GM12878 (cell line): ENCODE measurements at regions not wholly inside any gene's neighbourhood (a gene's known extent, or its start where the extent isn't known, plus 50 kb on each side); places are given as distances from the start of the nearest gene placed in this dataset.

ENCODE experiments used
- ATAC-seq: fragments of 200-7000 bp; cut with Tn5 transposase; 3 replicates; pipeline ENCODE4 v1.9.1; 2020; ENCODE audit warnings: mild to moderate bottlenecking, moderate library complexity
- BruUV-seq: library from RNA; stranded (reverse); fragments of 400-500 nt; replicated peaks from 2 replicates; lab custom pipeline; 2021; lab: Mats Ljungman, UMichigan
- CTCF ChIA-PET: fragments of 300-600 bp; sonication (Branson Sonifier 250); formaldehyde crosslinking; extraction: SDS; loops from one replicate; lab custom pipeline; 2021; ENCODE audit warnings: inconsistent platforms; lab: Yijun Ruan, JAX
- POLR2A ChIA-PET: fragments of 350-600 bp; formaldehyde crosslinking; extraction: SDS; loops from one replicate; lab custom pipeline; 2021; ENCODE audit warnings: inconsistent platforms; lab: Charles Lee
- RAD21 ChIA-PET: fragments of 300-600 bp; sonication (Branson Sonifier 250); formaldehyde crosslinking; loops from one replicate; lab custom pipeline; 2023; ENCODE audit warnings: antibody characterized with exemption; ENCODE audit not compliant: unreplicated experiment; lab: Charles Lee
- SMC1A ChIA-PET: fragments of 300-600 bp; sonication (Branson Sonifier 250); formaldehyde crosslinking; loops from one replicate; lab custom pipeline; 2023; ENCODE audit not compliant: unreplicated experiment, uncharacterized antibody; lab: Charles Lee
- DNase-seq: peaks from one replicate; pipeline ENCODE4 v3.0.0-alpha.2; 2011; ENCODE audit warnings: low read depth, low spot score
- FAIRE-seq: peaks from 3 replicates; lab custom pipeline; 2011; peaks lifted over from hg19 to GRCh38; lab: Jason Lieb, UNC
- H2AFZ ChIP-seq: 2 replicates; pipeline ENCODE4 v1.6.0; 2011; ENCODE audit warnings: low read depth, low read length, control low read depth; ENCODE audit not compliant: control insufficient read depth
- H3K27ac ChIP-seq: 2 replicates; pipeline ENCODE4 v1.5.1; 2011; ENCODE audit warnings: control low read depth; ENCODE audit not compliant: control insufficient read depth, insufficient read depth
- H3K27me3 ChIP-seq, 2 experiments: replicated peaks in 1 of 2; 2 replicates each; pipeline versions ENCODE4 v1.6.0 to v1.6.1; 2011; ENCODE audit warnings: low read length in 1 of 2; ENCODE audit not compliant: control insufficient read depth in 2 of 2, insufficient read depth in 2 of 2
- H3K36me3 ChIP-seq, 2 experiments: 2 replicates each; pipeline ENCODE4 v1.5.1; 2011; ENCODE audit warnings: low read length in 1 of 2; ENCODE audit not compliant: control insufficient read depth in 2 of 2, insufficient read depth in 2 of 2
- H3K4me1 ChIP-seq: 2 replicates; pipeline ENCODE4 v1.6.1; 2011; ENCODE audit warnings: mild to moderate bottlenecking, low read length, moderate library complexity, mixed read lengths; ENCODE audit not compliant: control insufficient read depth, insufficient read depth
- H3K4me2 ChIP-seq: 2 replicates; pipeline ENCODE4 v1.6.0; 2011; ENCODE audit warnings: control low read depth; ENCODE audit not compliant: control insufficient read depth, insufficient read depth
- H3K4me3 ChIP-seq: fragments of 200-600 bp; sonication (generic); 2 replicates; pipeline ENCODE4 v1.5.1; 2016
- H3K79me2 ChIP-seq: 2 replicates; pipeline ENCODE4 v1.6.0; 2011; ENCODE audit warnings: low read length; ENCODE audit not compliant: control insufficient read depth, insufficient read depth
- H3K9ac ChIP-seq: 2 replicates; pipeline ENCODE4 v1.8.0; 2011; ENCODE audit warnings: low read length, control low read depth, mixed read lengths; ENCODE audit not compliant: control insufficient read depth, insufficient read depth
- H3K9me3 ChIP-seq: replicated peaks from 3 replicates; pipeline ENCODE4 v1.5.1; 2011; ENCODE audit warnings: mild to moderate bottlenecking, low read length; ENCODE audit not compliant: control insufficient read depth, insufficient read depth
- H4K20me1 ChIP-seq: 2 replicates; pipeline ENCODE4 v1.6.0; 2011; ENCODE audit not compliant: control insufficient read depth, insufficient read depth
- CUX1 ChIP-seq: IDR thresholded peaks from 2 replicates; pipeline ENCODE4 v1.6.1; 2012; ENCODE audit warnings: improper control_type of control experiment, low read depth, low read length; ENCODE audit not compliant: insufficient replicate concordance
- RUNX3 ChIP-seq: IDR thresholded peaks from 2 replicates; pipeline ENCODE4 v1.6.1; 2012; ENCODE audit warnings: low read length, inconsistent platforms
- WGBS: methylation state at CpG from one replicate; pipeline ENCODE4 v1.1.6; 2016; ENCODE audit warnings: low lambda C conversion rate; ENCODE audit not compliant: insufficient replicate concordance, insufficient coverage; ENCODE audit errors: missing lambda C conversion rate; 5-methylcytosine and 5-hydroxymethylcytosine counted together
- in situ Hi-C: fragments of 300-500 bp; cut with MboI; formaldehyde crosslinking; loops from 9 replicates; pipeline ENCODE4 v1.14.3; 2018; ENCODE audit warnings: mixed read lengths
- intact Hi-C: fragments of 100-400 bp; cut with micrococcal nuclease; formaldehyde crosslinking; loops from one replicate; pipeline ENCODE4 v1.14.2; 2022; ENCODE audit not compliant: unreplicated experiment

DNA sequence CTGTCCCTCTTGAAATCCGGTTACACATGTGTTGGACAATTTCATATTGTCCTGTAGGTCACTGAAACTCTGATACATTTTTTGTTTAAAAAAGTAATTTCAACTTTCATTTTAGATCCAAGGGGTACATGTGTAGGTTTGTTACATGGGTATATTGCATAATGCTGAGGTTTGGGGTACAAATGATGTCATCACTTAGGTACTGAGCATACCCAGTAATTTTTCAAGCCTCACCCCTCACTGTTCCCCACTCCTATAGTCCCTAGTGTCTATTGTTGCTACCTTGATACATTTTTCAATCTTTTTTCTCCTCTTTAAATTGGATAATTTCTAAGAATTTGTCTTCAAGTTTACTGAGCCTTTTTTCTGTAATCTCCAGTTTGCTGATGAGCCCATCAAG lies 483.0 kb downstream of the DHX35 start:
- H3K79me2 ChIP-seq: no peaks in the 10 kb centered on the region
- H3K9ac ChIP-seq: no peak overlapping the region
- RAD21 ChIA-PET: no interaction called here
- no peaks in the 10 kb centered on the region for H3K4me1 ChIP-seq
- TF ChIP-seq RUNX3: no peak
- no peaks in the 10 kb centered on the region for H3K27me3 ChIP-seq
- ATAC-seq (no peak), FAIRE-seq (no peak), DNase-seq (no peak)
- H3K4me3 ChIP-seq: no peak overlapping the region
- no TSS peak for BruUV-seq
- WGBS: 60% methylated on average over 1 of the region's 1 CpG
- POLR2A ChIA-PET: no interaction called here
- H3K4me2 ChIP-seq: no peak overlapping the region
- SMC1A ChIA-PET: no interaction called here
- H2AFZ ChIP-seq: no peak overlapping the region
- H3K9me3 ChIP-seq: no peaks in the 10 kb centered on the region
- CTCF ChIA-PET: no interaction called here
- H3K36me3 ChIP-seq: no peaks in the 10 kb centered on the region
- intact Hi-C loops (loop anchor here (10.0 kb wide), 1 partner anchor 430 kb away; no protein-coding TSS in a partner anchor), in situ Hi-C loops (no loop called here)
- no peak overlapping the region for H3K27ac ChIP-seq
- no peaks in the 10 kb centered on the region for H4K20me1 ChIP-seq

DNA sequence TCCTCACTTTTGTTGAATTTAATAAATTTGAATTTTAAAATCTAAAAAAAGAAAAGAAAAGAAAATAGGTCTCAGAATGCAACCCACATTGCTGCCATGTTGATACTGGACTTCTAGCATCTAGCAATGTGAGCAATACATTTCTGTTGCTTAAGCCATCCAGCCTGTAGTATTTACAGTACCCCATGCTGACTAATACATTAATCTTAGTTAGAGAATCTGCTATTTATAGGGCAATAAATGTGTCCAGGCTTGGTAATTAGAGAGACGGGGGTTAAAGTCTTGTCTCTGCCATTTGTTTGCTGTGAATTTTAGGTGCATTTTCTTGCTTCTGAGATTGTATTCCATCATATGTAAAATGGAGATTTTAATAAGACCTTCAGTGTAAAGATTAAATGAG lies 471.3 kb downstream of the DHX35 start:
- Histone ChIP-seq H3K4me2 (no peak overlapping the region), H2AFZ (no peak overlapping the region), H3K27ac (no peak overlapping the region), H3K36me3 (no peaks in the 10 kb centered on the region), H3K9me3 (no peaks in the 10 kb centered on the region), H3K4me3 (no peak overlapping the region), H3K27me3 (no peaks in the 10 kb centered on the region), H3K79me2 (no peaks in the 10 kb centered on the region), H4K20me1 (no peaks in the 10 kb centered on the region), H3K9ac (no peak overlapping the region), H3K4me1 (no peaks in the 10 kb centered on the region)
- no peak for ATAC-seq
- RAD21 ChIA-PET: no interaction called here
- no peak for TF ChIP-seq CUX1
- intact Hi-C loops (no loop called here), in situ Hi-C loops (no loop called here)
- DNase-seq: no peak
- SMC1A ChIA-PET: interaction anchor here (1.1 kb wide), 1 partner anchor 43 kb away, joined by 3 read pairs; no protein-coding TSS in a partner anchor
- WGBS: 79% methylated on average over 1 of the region's 1 CpG
- POLR2A ChIA-PET: interaction anchor here (0.6 kb wide), 1 partner anchor 1112 kb away, joined by 3 read pairs; no protein-coding TSS in a partner anchor
- no peak for FAIRE-seq
- CTCF ChIA-PET: no interaction called here
- BruUV-seq: no TSS peak
